ENCODE measurements at regions not wholly inside any gene's neighbourhood (a gene's known extent, or its start where the extent isn't known, plus 50 kb on each side); places are given as distances from the start of the nearest gene placed in this dataset.

DNA sequence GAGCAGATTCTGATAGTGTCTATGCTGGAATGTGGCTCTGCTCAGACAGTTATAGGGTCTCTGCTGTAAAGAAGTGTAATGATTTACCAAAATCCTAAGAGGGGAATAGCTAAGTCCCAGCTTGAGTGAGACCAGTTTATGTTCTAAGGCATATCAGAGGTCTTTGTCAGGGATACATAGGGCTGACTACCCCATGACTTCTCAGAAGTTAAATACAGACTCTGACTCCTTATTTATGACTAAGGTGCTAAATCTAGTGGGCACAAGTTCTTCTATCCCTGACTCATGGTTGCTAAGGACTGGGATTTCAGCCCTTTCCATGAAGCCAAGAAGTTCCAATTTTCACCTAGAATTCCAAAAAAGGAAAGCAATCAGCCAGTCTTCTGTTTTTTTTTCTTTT lies 192.6 kb upstream of the POU1F1 start:
- TF ChIP-seq, protein P1, sequence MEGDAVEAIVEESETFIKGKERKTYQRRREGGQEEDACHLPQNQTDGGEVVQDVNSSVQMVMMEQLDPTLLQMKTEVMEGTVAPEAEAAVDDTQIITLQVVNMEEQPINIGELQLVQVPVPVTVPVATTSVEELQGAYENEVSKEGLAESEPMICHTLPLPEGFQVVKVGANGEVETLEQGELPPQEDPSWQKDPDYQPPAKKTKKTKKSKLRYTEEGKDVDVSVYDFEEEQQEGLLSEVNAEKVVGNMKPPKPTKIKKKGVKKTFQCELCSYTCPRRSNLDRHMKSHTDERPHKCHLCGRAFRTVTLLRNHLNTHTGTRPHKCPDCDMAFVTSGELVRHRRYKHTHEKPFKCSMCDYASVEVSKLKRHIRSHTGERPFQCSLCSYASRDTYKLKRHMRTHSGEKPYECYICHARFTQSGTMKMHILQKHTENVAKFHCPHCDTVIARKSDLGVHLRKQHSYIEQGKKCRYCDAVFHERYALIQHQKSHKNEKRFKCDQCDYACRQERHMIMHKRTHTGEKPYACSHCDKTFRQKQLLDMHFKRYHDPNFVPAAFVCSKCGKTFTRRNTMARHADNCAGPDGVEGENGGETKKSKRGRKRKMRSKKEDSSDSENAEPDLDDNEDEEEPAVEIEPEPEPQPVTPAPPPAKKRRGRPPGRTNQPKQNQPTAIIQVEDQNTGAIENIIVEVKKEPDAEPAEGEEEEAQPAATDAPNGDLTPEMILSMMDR (IDR thresholded peaks at IDR 0.05; ENCODE audit: borderline replicate concordance, insufficient read depth, low read depth, low read length) = no peak
- no peak overlapping the region for H3K4me3 ChIP-seq (ENCODE audit: low read depth, low read length)

DNA sequence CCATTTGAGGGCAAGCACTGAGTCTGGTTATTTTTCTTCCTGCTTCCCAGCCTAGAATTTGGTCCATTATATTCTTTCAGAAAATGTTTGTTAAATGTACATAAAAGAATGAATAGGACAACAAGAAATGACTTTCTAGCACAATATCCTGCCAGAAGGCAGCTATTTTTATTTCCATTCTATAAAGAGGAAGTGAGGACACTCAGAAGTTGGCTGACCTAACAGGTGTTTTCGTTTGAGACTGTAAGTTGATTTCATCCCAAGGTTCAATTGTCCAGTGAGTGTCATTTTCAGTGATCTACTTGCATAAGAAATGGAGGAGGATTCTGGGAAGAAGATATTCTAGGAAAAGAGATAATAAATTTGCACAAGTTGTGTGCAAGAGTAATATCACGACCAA lies 191.9 kb upstream of the POU1F1 start:
- no peak overlapping the region for H3K4me3 ChIP-seq (ENCODE audit: low read depth, low read length)
- TF ChIP-seq, protein P1 (IDR thresholded peaks at IDR 0.05; ENCODE audit: borderline replicate concordance, insufficient read depth, low read depth, low read length) = no peak

DNA sequence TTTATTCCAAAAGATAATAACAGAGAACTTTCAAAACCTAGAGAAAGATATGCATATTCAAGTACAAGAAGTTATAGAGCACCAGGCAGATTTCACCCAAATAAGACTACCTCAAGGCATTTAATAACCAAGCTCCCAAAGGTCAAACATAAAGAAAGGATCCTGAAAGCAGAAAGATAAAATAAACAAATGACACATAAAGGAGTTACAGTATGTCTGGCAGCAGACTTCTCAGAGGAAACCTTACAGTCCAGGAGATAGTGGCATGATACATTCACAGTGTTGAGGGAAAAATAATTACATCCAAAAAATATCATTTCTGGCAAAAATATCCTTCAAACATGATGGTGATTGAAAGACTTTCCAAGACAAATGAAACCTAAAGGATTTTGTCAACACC lies 185.8 kb upstream of the POU1F1 start:
- H3K4me3 ChIP-seq (ENCODE audit: low read depth, low read length) = no peak overlapping the region
- TF ChIP-seq, protein P1 (IDR thresholded peaks at IDR 0.05; ENCODE audit: borderline replicate concordance, insufficient read depth, low read depth, low read length) = no peak

DNA sequence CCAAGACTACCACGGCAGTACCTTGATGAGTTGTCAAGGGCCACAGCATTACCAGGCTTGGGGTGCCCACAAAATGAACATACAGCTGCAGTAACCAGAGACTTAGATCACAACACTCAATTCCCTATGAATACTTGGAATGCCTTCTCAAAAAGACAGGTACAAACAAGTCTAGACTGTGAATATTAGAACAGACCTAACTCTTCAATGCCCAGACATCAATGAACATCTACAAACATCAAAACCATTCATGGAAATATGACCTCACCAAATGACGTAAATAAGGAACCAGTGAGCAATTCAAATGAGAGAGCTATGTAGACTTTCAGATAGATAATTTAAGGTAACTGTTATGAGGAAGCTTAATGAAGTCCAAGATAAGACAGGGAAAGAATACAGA lies 185.1 kb upstream of the POU1F1 start:
- TF ChIP-seq, protein P1 (IDR thresholded peaks at IDR 0.05; ENCODE audit: borderline replicate concordance, insufficient read depth, low read depth, low read length) = no peak
- H3K4me3 ChIP-seq (ENCODE audit: low read depth, low read length) = no peak overlapping the region

DNA sequence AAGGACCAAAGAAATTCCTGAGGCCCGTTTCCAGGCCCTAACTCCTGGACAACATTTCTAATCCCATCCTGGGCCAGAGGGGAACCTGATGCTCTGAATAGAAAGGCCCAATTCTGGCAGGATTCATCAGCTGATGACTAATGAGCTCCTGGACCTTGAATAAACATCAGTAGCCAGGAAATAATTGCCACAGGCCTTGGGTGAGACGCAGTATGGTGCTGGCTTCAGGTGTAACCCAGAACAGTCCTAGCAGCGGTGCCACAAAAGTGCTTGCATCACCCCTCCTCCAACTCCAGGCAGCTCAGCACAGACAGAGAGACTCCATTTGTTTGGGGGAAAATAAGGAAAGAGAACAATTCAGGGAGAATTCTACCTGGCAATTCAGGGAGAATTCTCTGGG lies 184.7 kb upstream of the POU1F1 start:
- TF ChIP-seq, protein P1 (IDR thresholded peaks at IDR 0.05; ENCODE audit: borderline replicate concordance, insufficient read depth, low read depth, low read length) = no peak
- H3K4me3 ChIP-seq (ENCODE audit: low read depth, low read length) = no peak overlapping the region

DNA sequence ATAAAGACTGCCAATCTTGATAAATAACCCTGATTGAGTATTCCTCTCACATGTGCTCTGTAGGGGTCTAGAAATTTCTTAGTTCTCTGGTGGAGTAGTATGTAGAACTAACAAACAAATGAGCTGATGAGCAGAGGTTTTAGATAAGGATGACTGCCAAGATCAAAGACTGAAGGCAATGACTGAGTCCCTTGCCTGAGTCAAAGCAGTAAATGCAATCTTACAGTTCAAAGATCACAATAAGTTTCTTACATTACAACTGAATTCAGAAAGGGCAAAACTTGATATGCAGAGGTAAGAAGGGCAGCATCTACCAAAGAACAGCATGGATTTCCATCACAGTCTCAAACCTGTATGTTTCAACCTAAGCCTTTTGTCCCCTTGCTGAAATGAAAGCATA lies 172.2 kb upstream of the POU1F1 start:
- TF ChIP-seq, protein P1 (IDR thresholded peaks at IDR 0.05; ENCODE audit: borderline replicate concordance, insufficient read depth, low read depth, low read length) = no peak
- no peak overlapping the region for H3K4me3 ChIP-seq (ENCODE audit: low read depth, low read length)

DNA sequence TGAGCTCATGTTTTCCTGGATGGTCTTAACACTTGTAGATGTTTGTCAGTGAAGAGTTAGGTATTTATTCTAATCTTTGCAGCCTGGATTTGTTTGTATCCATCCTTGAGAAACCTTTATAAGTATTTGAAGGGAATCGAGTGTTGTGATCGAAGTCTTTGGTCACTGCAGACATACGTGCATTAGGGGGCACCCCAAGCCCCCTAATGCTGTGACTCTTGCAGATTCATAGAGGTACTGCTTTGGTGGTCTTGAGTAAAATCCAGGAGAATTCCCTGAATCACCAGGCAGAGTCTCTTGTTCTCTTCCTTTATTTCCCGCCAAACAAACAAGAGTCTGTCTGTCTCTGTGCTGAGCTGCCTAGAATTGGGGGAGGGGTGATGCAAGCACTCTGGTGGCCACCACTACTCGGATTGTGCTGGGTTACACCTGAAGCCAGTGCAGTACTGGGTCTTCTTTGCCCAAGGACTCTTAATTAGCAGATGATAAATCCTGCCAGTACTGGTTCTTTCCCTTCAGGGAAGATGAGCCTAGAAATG lies 170.5 kb upstream of the POU1F1 start:
- TF ChIP-seq, protein P1 (IDR thresholded peaks at IDR 0.05; ENCODE audit: borderline replicate concordance, insufficient read depth, low read depth, low read length) = no peak
- no peak overlapping the region for H3K4me3 ChIP-seq (ENCODE audit: low read depth, low read length)

All from GM12875 (cell line).